ENCODE measurements at regions not wholly inside any gene's neighbourhood (a gene's known extent, or its start where the extent isn't known, plus 50 kb on each side); places are given as distances from the start of the nearest gene placed in this dataset.
A peak's percentile ranks its signal among the peaks of the same experiment; 100 is the strongest.
"Not testable (repeated sequence)": the region's sequence is repeated elsewhere in the genome, so short reads cannot be mapped to it uniquely, and the experiment has no call there.

- not testable (repeated sequence) for DNase-seq
These were observed 215.0 kb downstream of the STIM2 start for GRCh38 chr4:27075603-27076002.

DNA sequence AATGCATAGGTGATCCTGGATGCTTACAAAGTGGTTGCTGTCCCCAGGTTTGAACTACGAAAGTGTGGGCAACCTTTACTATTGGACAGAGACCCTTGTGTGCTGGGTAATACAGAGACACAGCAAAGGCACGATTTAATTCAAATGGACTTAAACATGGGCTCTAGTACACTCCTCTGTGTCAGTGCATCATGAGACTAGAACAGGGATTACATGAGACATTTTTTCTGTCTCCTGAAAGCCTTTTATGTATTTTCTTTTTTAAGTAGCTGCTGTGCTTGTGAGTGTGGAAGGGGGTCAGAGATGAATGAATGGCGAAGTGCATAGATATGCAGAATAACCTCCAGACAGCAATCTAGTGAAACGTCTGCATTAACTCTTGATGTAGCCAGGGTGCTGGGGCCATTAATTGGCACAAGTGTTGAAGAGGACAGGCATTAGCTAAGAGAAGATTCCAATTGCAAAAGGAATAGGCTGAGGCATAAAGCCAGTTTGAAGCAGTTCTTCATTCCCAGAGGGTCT is 218.4 kb downstream of the STIM2 start:
- DNase-seq: no peak

GRCh38 chr4:27081675-27082586 is 221.3 kb downstream of the STIM2 start:
- no peak for DNase-seq

GRCh38 chr4:27082776-27083175 is 222.1 kb downstream of the STIM2 start:
- DNase-seq: no peak

DNA sequence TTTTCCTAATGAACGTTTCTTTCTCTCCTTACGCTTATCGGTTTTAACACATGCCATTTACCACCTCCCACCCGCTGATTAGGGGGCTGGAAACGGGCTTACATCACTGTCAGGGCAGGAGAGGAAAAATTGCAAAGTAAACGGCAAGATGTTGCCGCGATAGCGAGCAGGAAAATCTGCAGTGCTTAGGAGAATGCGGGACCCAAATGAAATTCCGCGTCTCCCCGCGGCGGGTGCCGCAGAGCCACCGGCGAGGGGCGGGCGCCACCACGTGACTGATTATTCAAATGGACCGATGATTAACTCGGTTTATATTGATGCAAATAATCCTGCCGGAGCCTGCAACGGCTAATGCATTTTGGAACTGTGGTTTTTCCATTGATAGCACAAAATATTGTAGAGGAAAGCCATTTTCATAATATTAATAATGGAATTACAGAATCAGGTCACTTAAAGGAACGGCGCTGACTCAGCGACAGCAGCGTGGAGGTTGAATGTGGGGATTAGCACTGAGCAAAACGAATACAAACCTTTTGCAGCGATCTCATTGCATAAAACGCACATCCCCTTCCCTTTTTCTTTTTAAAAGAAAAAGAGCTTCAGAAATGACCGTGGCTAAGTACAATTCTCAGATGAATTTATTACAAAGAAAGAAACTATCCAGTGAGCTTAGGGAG is 224.2 kb downstream of the STIM2 start:
- DNase-seq: no peak

DNA sequence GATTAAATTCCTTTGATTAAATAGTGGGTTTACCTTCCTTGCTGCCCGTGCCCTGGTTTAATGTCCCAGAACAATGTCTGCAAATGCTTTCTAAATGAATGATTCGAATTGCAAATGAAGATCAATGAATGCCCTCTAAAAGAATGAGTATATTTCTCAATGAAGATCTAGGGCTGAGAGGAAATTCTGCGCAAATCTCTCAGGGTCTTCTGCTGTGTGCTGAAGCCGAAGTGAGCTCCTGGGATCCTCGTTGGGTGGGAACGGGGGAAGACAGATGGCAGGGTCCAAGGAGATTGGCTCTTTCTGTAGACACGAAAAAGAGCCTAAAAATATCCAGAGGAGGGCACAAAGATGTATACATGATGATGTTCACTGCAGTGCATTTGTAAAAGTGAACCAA is 224.8 kb downstream of the STIM2 start:
- DNase-seq: no peak

GRCh38 chr4:27087306-27088045 is 226.8 kb downstream of the STIM2 start:
- DNase-seq: no peak

DNA sequence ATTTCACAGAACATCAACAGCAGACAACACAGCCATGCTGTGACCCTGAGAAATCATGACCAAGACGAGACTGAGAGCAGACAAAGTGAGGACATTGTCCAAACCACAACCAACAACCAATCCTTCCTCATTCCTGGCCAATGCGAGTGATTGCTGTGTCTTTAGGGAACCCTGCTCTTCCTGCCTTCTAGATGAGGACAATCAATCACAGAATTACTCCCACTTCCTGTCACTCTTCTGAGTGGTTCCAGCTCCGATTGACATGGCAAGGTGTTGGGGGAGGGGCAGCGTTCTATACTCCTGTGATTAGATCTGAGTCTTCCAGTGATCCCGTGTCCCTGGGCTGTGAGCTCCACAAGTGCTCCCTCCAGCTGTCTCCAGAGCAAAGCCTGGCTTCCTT is 227.8 kb downstream of the STIM2 start:
- DNase-seq: peak in 1 of 2 donors; percentile 14

- DNase-seq: no peak
These were observed 228.5 kb downstream of the STIM2 start for GRCh38 chr4:27089186-27089585.

DNA sequence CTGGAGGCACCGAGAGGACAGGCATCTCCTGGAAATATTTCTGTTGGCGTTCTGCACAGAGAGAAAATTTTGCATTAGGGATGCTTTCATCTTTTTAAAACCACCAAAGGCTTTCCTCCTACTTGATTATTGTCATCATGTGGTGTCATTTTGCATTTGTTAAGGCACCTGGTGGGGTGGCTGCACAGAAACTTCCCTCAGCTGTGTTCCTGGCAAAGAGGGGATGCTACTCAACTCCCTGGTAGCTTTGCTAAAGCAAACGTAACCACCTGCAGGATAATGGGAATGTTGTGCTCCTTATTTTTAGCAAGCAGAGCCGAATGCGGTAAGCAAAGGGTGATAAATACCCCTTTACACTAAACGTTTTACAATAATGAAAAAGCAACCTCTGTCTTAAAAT is 229.8 kb downstream of the STIM2 start:
- DNase-seq: no peak

DNA sequence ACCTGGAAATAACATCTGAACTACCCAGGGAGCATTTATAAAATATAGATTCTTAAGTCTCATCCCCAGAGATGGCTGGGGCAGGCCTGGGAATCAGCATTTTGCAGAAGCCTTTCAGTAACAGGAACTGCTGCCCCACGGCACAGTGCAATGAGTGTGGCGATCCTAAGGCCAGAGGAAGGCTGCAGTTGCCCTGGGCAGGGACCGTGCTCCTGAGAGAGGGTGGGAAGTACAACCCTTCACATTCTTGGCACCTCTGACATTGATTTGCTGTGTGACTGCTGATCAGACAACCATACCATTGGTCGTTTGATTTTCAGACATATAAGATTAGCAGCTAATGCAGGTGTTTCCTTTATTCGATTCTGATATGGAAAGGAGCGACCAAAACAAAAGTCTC is 233.6 kb downstream of the STIM2 start:
- no peak for DNase-seq

DNA sequence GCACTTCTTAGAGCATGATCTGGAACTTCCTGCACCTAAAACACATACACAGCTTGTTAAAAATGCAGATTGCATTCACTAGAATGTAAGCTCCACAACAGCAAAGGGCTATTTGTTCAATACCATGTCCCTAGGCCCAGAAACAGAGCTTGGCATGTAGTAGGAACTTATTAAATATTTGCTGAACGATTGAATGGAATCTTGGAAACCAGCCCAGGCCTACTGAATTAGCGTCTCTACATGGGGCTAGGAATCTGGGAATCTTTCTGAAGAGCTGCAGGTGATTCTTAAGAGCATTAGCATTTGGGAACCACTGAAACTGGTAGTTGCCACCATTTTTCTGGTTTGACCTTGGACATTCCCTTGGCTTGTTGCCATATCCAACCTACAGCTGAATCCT is 234.1 kb downstream of the STIM2 start:
- no peak for DNase-seq

GRCh38 chr4:27096142-27096824 is 235.6 kb downstream of the STIM2 start:
- DNase-seq: no peak

DNA sequence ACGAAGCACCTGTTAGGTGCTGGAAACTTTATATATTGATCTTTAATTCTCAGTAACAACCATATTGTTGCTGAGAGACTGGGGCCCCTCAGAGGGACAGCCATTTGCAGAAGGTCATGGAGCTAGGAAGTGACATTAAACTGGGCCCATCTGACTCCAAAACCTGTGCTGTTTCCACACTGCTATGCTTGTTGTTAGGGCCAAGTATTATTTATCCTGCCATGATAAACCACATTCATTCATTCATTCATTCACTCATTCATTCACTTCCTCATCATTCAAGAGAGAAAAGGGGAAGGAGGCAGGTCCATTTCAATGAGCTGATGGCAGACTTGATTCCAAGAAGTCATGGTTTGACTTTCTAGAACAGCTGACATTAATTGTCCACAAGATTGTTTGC is 237.4 kb downstream of the STIM2 start:
- DNase-seq: no peak

DNA sequence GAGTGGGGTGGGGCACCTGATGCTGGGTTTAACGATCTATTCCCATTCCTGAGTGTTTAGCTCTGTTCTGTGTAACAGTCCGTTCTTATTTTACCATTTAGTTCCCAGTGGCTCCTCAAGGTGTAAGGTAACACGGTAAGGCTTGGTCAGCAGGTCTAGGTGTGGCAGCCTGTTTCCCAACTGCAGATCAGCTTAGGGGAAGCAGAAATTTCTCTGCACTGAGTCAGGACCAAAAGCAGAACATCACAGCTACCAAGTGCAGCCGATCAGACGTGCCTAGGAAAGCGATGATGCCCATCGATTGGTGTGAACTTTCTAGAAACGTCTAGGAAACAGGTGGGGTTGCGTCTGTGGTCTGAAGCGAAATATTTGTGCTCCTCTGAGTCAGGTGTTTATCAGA is 240.1 kb downstream of the STIM2 start:
- DNase-seq: no peak

GRCh38 chr4:27101126-27101525 is 240.5 kb downstream of the STIM2 start:
- DNase-seq: no peak

DNA sequence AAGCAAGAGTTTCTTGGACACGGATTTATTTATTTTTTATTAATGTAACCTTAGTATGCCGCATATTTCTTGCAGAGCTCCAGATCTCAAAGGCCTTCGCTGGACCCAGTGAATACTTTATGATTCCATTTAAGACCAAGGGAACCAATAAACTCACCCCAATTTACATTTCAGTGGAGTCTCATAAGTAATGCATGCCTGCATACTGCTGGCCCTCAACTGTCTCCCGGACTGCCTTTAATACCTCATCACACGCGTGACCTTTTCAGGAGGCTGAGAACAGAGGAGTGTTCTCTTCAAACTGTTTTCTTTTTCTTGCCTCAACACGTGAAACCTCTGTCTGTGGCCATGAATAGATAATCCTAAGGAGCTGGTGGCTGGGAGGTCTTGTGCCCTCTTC is 240.9 kb downstream of the STIM2 start:
- DNase-seq: no peak

DNA sequence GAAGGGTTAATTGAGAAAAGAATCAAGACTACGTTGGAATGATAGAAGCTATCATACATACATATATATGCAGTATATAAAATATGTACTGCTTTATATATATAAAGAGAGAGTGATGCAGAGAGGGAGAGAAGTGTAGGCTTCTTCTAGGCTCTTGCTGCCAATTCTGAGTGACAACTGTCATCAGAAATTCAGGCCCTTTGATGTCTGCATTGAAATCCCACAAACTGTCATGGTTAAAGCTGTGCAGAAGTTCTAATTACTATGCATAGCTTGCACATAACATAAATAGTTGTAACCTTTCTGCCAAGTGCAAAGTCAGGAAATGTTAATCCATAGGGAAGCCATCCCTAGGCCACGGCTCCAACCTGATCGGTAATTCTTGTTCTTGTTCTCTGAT is 251.0 kb downstream of the STIM2 start:
- no peak for DNase-seq

DNA sequence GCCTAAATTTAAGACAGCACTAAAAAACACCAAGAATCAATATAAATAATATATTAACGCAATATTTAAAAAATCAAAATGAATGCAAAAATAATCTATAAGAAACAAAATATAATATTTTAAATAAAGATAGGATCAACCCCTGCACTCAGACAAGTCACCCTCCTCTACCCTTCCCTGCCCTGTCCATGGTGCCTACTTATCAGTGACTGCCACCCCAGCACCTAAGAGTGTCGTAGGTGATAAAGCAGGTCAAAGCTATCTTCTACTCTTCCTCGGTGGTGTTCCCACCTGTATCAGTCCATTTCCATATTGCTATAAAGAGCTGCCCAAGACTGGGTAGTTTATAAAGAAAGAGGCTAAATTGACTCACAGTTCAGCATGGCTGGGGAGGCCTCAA is 251.9 kb downstream of the STIM2 start:
- no peak for DNase-seq

DNA sequence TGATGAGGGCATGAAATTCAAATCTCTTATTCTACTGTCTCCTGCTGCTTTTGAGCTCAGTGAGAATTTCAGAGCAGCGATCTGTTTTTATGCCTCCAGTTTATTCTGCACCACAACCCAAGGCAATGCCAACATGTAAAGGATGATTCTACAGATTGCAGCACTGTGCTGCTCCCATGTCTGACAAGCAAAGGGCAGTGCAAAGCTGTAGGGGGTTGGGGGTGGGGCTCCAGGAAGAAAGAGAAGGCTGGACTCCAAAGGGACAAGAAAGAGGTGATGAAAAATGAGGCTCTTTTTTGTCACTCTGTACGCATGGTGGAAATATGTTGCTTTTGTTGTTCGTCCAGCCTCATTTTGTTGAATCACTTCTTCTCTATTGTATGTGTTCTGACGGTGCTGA is 254.6 kb downstream of the STIM2 start:
- DNase-seq: no peak

- DNase-seq: no peak
These were observed 256.8 kb downstream of the STIM2 start for GRCh38 chr4:27117453-27117852.

- no peak for DNase-seq
These were observed 258.6 kb downstream of the STIM2 start for GRCh38 chr4:27119239-27119638.

GRCh38 chr4:27121830-27122229 is 261.2 kb downstream of the STIM2 start:
- no peak for DNase-seq
